Smooth muscle cell (in vitro differentiated cells): ENCODE measurements at regions not wholly inside any gene's neighbourhood (a gene's known extent, or its start where the extent isn't known, plus 50 kb on each side); places are given as distances from the start of the nearest gene placed in this dataset.

Source experiments
- DNase-seq: peaks from one replicate; lab custom pipeline; 2025; ENCODE audit not compliant: unreplicated experiment; lab: John Stamatoyannopoulos, UW
- H2AFZ ChIP-seq: fragments of 200-600 bp; sonication (generic); 2 replicates; pipeline ENCODE4 v1.6.0; 2016; ENCODE audit warnings: antibody characterized with exemption, low read depth, mild to moderate bottlenecking
- H3F3A ChIP-seq: fragments of 200-600 bp; sonication (generic); 2 replicates; pipeline ENCODE4 v1.6.0; 2017; ENCODE audit warnings: antibody characterized with exemption, low read depth
- H3K27ac ChIP-seq: fragments of 200-600 bp; sonication (generic); 2 replicates; pipeline ENCODE4 v1.5.1; 2016; ENCODE audit warnings: low read depth, mild to moderate bottlenecking
- H3K27me3 ChIP-seq: fragments of 200-600 bp; sonication (generic); 2 replicates; pipeline ENCODE4 v1.6.1; 2016; ENCODE audit warnings: low read depth, mild to moderate bottlenecking
- H3K36me3 ChIP-seq: fragments of 200-600 bp; sonication (generic); 2 replicates; pipeline ENCODE4 v1.5.1; 2016; ENCODE audit warnings: low read depth
- H3K4me1 ChIP-seq: fragments of 200-600 bp; sonication (generic); 2 replicates; pipeline ENCODE4 v1.5.1; 2016; ENCODE audit warnings: low read depth
- H3K4me2 ChIP-seq: fragments of 200-600 bp; sonication (generic); 2 replicates; pipeline ENCODE4 v1.6.0; 2016; ENCODE audit warnings: mild to moderate bottlenecking
- H3K4me3 ChIP-seq: fragments of 200-600 bp; sonication (generic); 2 replicates; pipeline ENCODE4 v1.5.1; 2016; ENCODE audit warnings: mild to moderate bottlenecking
- H3K79me2 ChIP-seq: fragments of 200-600 bp; sonication (generic); 2 replicates; pipeline ENCODE4 v1.6.0; 2016; ENCODE audit warnings: low read depth, mild to moderate bottlenecking
- H3K9ac ChIP-seq: fragments of 200-600 bp; sonication (generic); 2 replicates; pipeline ENCODE4 v1.6.0; 2016; ENCODE audit warnings: low read depth
- H3K9me3 ChIP-seq: fragments of 200-600 bp; sonication (generic); replicated peaks from 2 replicates; pipeline ENCODE4 v1.5.1; 2016; ENCODE audit warnings: low read depth
- H4K20me1 ChIP-seq: fragments of 200-600 bp; sonication (generic); 2 replicates; pipeline ENCODE4 v1.6.0; 2016; ENCODE audit warnings: low read depth
- WGBS: methylation state at CpG from one replicate; pipeline ENCODE4 v1.1.7; 2016; ENCODE audit warnings: low lambda C conversion rate; 5-methylcytosine and 5-hydroxymethylcytosine counted together
- TF ChIP-seq, protein P1 (sequence below): fragments of 200-600 bp; sonication (generic); IDR thresholded peaks from 2 replicates; pipeline ENCODE4 v1.5.1; 2017; ENCODE audit warnings: borderline replicate concordance, mild to moderate bottlenecking, antibody characterized with exemption; ENCODE audit not compliant: insufficient read depth, poor library complexity, severe bottlenecking

DNA sequence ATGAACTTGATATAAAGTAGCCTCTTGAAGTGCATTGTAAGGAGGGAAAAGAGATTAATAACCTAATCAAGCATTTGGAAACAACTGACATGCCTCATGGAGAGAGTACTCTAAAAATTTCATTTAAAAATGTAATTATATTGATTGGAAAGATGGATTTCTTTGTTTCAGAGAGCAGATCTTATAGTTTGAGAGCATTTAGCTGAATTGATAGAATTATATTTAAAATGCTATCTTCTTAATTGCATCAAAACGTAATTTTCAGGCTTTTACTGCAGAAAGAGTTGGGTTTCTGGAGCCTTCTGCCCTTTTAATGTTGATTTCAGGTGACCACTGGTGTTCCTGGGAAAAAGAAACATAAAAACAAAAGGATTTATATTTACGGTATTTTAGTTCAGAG lies 130.6 kb downstream of the EDN3 start:
- Histone ChIP-seq H3K4me1 (no peaks in the 10 kb centered on the region), H3K9me3 (no peaks in the 10 kb centered on the region), H3K79me2 (no peaks in the 10 kb centered on the region), H3K36me3 (no peaks in the 10 kb centered on the region), H3K4me2 (no peak overlapping the region), H2AFZ (no peak overlapping the region), H3K4me3 (no peak overlapping the region), H3K27me3 (peaks cover 12% of the 10 kb centered on the region), H3F3A (no peaks in the 10 kb centered on the region), H3K27ac (no peak overlapping the region), H3K9ac (no peak overlapping the region), H4K20me1 (no peaks in the 10 kb centered on the region)
- no peak for DNase-seq
- TF ChIP-seq, protein P1, sequence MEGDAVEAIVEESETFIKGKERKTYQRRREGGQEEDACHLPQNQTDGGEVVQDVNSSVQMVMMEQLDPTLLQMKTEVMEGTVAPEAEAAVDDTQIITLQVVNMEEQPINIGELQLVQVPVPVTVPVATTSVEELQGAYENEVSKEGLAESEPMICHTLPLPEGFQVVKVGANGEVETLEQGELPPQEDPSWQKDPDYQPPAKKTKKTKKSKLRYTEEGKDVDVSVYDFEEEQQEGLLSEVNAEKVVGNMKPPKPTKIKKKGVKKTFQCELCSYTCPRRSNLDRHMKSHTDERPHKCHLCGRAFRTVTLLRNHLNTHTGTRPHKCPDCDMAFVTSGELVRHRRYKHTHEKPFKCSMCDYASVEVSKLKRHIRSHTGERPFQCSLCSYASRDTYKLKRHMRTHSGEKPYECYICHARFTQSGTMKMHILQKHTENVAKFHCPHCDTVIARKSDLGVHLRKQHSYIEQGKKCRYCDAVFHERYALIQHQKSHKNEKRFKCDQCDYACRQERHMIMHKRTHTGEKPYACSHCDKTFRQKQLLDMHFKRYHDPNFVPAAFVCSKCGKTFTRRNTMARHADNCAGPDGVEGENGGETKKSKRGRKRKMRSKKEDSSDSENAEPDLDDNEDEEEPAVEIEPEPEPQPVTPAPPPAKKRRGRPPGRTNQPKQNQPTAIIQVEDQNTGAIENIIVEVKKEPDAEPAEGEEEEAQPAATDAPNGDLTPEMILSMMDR: no peak
- whole genome bisulfite sequencing: 43% methylated on average over 2 of the region's 2 CpGs

- Histone ChIP-seq H4K20me1 (no peaks in the 10 kb centered on the region), H3K27me3 (peaks cover 12% of the 10 kb centered on the region), H3K9me3 (no peaks in the 10 kb centered on the region), H3K9ac (no peak overlapping the region), H3K4me3 (no peak overlapping the region), H2AFZ (no peak overlapping the region), H3K4me2 (no peak overlapping the region), H3K79me2 (no peaks in the 10 kb centered on the region), H3F3A (no peaks in the 10 kb centered on the region), H3K4me1 (peaks cover 4% of the 10 kb centered on the region), H3K27ac (no peak overlapping the region), H3K36me3 (no peaks in the 10 kb centered on the region)
- DNase-seq: no peak
- 63% methylated on average over 2 of the region's 2 CpGs for WGBS
- TF ChIP-seq, protein P1: no peak
Observed at GRCh38 chr20:59434960-59435359, 134.5 kb downstream of the EDN3 start.

DNA sequence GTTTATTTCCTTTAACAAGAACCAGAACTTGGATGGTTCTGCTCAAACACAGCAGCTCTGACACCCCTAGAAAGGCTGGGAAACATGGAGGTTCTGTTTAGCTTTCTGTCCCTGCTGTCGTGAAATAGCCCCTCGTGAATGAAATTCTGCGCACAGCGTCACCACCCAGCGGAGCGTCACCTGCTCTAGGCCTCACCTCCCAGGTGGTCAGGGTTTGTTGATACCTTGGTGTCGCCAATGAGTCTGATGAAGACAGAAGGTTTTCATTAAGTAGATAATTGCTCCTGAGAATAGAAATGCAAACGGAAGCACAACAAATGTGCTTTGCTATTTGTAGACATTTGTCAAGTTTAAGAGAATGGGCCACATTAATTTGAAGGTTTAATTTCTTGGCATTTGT lies 135.1 kb downstream of the EDN3 start:
- Histone ChIP-seq H3K27ac (no peak overlapping the region), H3K27me3 (peaks cover 12% of the 10 kb centered on the region), H3K36me3 (no peaks in the 10 kb centered on the region), H2AFZ (no peak overlapping the region), H3K4me3 (no peak overlapping the region), H3K9ac (no peak overlapping the region), H3K4me1 (peaks cover 4% of the 10 kb centered on the region), H3K79me2 (no peaks in the 10 kb centered on the region), H3F3A (no peaks in the 10 kb centered on the region), H4K20me1 (no peaks in the 10 kb centered on the region), H3K9me3 (no peaks in the 10 kb centered on the region), H3K4me2 (no peak overlapping the region)
- 88% methylated on average over 8 of the region's 8 CpGs for WGBS
- no peak for DNase-seq
- TF ChIP-seq, protein P1: no peak

- Histone ChIP-seq H3K36me3 (no peaks in the 10 kb centered on the region), H3K4me2 (no peak overlapping the region), H2AFZ (no peak overlapping the region), H3K4me1 (peaks cover 4% of the 10 kb centered on the region), H3K9me3 (no peaks in the 10 kb centered on the region), H3K4me3 (no peak overlapping the region), H3F3A (no peaks in the 10 kb centered on the region), H3K9ac (no peak overlapping the region), H4K20me1 (no peaks in the 10 kb centered on the region), H3K27ac (no peak overlapping the region), H3K27me3 (peaks cover 5% of the 10 kb centered on the region), H3K79me2 (no peaks in the 10 kb centered on the region)
- no peak for DNase-seq
- 91% methylated on average over 13 of the region's 13 CpGs for WGBS
- TF ChIP-seq, protein P1: no peak
Observed at GRCh38 chr20:59437601-59438031, 137.2 kb downstream of the EDN3 start.
